ENCODE measurements at regions not wholly inside any gene's neighbourhood (a gene's known extent, or its start where the extent isn't known, plus 50 kb on each side); places are given as distances from the start of the nearest gene placed in this dataset.

DNA sequence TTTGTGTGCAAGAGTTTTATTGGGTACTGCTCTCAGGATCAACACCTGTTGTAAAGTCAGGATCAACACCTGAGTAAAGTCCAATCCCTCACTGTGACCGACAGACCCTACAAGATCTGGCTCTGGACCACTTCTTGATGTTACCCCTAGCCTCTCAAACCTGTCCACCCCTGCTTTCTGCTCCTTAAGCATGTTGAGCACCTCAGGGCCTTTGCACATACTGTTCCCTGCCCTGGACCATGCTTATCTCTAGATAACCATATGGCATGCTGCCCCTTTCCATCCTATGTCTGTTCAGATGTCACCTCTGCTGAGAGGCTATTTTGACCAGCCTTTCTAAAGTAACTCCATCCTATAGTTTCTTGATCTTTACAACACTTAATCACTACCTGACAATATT lies 269.6 kb downstream of the SMARCA2 start:
- H3K4me3 ChIP-seq (ENCODE audit: low read depth, low read length) = no peak overlapping the region
- DNase-seq = no peak
- H3K9me3 ChIP-seq = no peaks in the 10 kb centered on the region
- H3K27me3 ChIP-seq = no peaks in the 10 kb centered on the region
- no peaks in the 10 kb centered on the region; the same call in 1 of the 2 replicates for H3K4me1 ChIP-seq
- H3K36me3 ChIP-seq = no peaks in the 10 kb centered on the region
- TF ChIP-seq CTCF (IDR thresholded peaks at IDR 0.05; ENCODE audit: low read depth, low read length) = no peak

DNA sequence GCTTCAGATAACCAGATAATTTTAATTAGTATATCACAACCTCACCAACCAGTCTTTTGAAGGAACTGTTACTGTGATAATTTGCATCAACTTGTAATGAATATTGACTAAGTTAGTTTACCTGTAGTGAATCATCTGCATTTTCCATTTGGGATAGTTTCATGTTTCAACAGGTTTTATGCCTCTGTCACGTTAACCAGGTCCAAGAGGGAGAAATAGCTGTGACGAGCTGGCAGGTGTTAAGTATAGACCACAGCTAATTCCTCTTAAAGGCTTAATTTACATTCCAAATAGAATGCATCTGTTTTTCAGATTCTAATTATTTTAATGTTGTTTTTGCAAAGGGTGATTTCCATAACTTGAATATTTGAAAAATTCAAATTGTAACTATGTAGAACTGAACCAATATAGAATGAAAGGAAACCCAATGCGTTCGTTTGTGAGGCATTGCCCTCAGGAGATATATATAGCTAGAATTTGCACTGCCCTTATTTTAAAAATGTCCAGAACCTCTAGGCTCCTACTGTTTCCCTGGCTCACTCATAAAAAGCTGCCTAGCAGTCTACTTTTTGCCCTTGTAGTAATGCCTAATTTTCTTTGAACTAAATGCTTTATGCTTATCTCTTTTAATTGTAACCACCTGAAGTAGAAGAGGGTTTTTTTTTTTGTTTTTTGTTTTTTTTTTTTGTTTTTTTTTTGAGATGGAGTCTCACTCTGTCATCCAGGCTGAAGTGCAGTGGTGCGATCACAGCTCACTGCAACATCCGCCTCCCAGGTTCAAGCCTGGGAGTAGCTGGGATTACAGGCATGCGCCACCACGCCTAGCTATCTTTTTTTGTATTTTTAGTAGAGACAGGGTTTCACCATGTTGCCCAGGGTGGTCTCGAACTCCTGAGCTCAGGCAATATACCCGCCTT lies 270.5 kb downstream of the SMARCA2 start:
- no peak overlapping the region for H3K4me3 ChIP-seq (ENCODE audit: low read depth, low read length)
- H3K4me1 ChIP-seq = no peaks in the 10 kb centered on the region; the same call in 1 of the 2 replicates
- H3K27me3 ChIP-seq = no peaks in the 10 kb centered on the region
- no peak for TF ChIP-seq CTCF (IDR thresholded peaks at IDR 0.05; ENCODE audit: low read depth, low read length)
- H3K9me3 ChIP-seq = no peaks in the 10 kb centered on the region
- no peaks in the 10 kb centered on the region for H3K36me3 ChIP-seq
- no peak for DNase-seq

DNA sequence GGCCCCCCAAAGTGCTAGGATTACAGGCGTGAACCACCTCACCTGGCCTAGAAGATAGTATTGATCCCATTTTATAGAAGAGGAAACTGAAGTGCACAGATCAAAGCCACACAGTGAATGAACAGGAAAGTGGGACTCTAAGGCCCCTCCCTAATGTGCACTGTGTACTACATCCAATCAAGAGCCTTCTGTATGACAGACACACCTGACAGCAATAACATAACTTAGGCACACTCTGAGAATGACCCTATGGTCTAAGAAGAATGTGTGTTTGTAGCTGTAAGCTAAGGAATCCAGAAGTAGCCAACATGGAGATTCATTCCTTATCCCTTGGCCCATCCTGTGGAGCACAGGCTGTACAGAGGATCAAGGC lies 271.2 kb downstream of the SMARCA2 start:
- H3K9me3 ChIP-seq = no peaks in the 10 kb centered on the region
- no peaks in the 10 kb centered on the region for H3K36me3 ChIP-seq
- H3K4me3 ChIP-seq (ENCODE audit: low read depth, low read length) = no peak overlapping the region
- H3K27me3 ChIP-seq = no peaks in the 10 kb centered on the region
- no peak for DNase-seq
- TF ChIP-seq CTCF (IDR thresholded peaks at IDR 0.05; ENCODE audit: low read depth, low read length) = no peak
- no peaks in the 10 kb centered on the region; the same call in 1 of the 2 replicates for H3K4me1 ChIP-seq

DNA sequence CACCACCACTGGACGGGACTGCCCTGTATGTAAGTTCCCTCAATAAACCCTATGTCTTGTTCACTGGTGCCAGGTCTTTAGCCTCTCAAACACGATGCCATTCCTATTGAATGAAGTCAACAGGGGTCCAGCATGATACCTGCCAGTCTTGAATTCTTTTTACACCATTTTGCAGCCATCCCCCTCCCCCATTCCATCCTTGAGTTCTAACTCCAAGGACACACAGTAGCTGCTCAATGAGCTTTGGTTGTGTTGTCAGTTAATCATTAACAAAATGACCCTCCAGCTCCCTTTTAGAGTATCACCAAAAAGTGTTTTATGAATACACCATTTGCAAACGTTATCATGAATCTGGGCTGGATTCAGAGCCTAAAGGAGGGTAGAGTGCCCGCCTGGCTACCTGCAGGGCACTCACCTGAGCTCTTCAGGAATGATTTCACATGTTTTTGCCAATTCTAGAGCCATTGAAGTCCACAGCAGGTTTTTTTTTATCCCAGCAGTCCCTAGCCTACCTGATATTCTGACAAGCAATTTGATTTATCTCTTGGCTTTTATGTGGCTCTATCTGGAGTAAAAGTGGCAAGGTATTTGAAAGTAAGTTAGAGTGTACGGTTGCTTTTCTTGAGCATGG lies 271.8 kb downstream of the SMARCA2 start:
- Histone ChIP-seq H3K9me3 (no peaks in the 10 kb centered on the region), H3K36me3 (no peaks in the 10 kb centered on the region), H3K4me1 (peaks cover 3% of the 10 kb centered on the region), H3K4me3 (ENCODE audit: low read depth, low read length) (no peak overlapping the region), H3K27me3 (no peaks in the 10 kb centered on the region)
- TF ChIP-seq CTCF (IDR thresholded peaks at IDR 0.05; ENCODE audit: low read depth, low read length) = no peak
- DNase-seq = no peak

GRCh38 chr9:2288309-2288708 lies 273.2 kb downstream of the SMARCA2 start:
- no peaks in the 10 kb centered on the region for H3K27me3 ChIP-seq
- H3K36me3 ChIP-seq = no peaks in the 10 kb centered on the region
- peaks cover 3% of the 10 kb centered on the region; the same call in 1 of the 2 replicates for H3K4me1 ChIP-seq
- no peak for DNase-seq
- H3K9me3 ChIP-seq = no peaks in the 10 kb centered on the region
- no peak for TF ChIP-seq CTCF (IDR thresholded peaks at IDR 0.05; ENCODE audit: low read depth, low read length)
- H3K4me3 ChIP-seq (ENCODE audit: low read depth, low read length) = no peak overlapping the region

DNA sequence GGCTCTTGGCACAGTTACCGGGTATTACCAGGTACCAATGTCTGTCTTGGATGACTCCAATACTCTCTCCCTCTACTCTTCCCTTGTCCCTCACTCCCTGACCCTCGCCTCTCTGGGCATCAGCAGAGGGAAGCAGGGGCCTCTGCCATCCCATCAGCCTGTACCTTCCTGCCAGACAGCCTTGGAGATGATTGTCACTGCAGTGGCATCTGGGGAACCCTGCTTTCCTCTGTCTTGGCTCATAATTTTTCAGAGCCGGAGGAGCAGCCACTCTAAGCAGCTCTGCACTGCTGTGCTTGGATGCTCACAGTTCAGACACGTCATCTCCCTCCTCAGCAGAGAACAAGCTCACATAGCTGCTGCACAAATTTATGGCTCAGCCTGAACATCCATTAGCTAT lies 274.1 kb downstream of the SMARCA2 start:
- no peaks in the 10 kb centered on the region for H3K27me3 ChIP-seq
- no peak for DNase-seq
- no peak overlapping the region for H3K4me3 ChIP-seq (ENCODE audit: low read depth, low read length)
- H3K4me1 ChIP-seq = peaks cover 3% of the 10 kb centered on the region; the same call in 1 of the 2 replicates
- no peaks in the 10 kb centered on the region for H3K9me3 ChIP-seq
- H3K36me3 ChIP-seq = no peaks in the 10 kb centered on the region
- no peak for TF ChIP-seq CTCF (IDR thresholded peaks at IDR 0.05; ENCODE audit: low read depth, low read length)

Data from BE2C (cell line).